ENCODE measurements at regions not wholly inside any gene's neighbourhood (a gene's known extent, or its start where the extent isn't known, plus 50 kb on each side); places are given as distances from the start of the nearest gene placed in this dataset.

DNA sequence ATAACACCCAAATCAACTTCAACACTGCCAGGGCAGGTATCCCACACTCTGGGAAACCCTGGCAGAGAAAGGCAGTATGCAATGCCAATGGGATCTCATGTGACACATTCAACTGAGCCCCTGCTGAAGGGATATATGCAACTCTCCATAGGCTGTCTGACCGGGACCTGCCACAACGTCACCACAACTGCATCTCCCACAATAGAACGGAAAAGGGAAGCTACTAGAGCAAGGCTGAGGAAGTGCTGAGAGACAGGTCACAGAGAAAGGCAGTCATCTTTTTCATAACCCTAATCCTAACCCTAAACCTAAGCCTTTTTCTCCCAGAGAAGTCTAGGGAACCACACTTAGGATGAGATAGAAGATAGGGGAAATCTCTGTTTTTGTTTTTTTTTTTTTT, 345.9 kb upstream of the CD180 start:
- Histone ChIP-seq H4K20me1 (ENCODE audit: control insufficient read depth, extremely low read depth, insufficient read depth, low read length) (no peaks in the 10 kb centered on the region), H3K27me3 (ENCODE audit: control insufficient read depth, extremely low read depth, insufficient read depth, low read length) (no peaks in the 10 kb centered on the region), H3K9ac (ENCODE audit: control insufficient read depth, extremely low read depth, insufficient read depth, low read length) (no peak overlapping the region), H3K9me1 (ENCODE audit: control insufficient read depth, extremely low read depth, insufficient read depth, low read length) (no peaks in the 10 kb centered on the region), H3K4me3 (ENCODE audit: control insufficient read depth in 2 of 3, extremely low read depth in 1 of 3, insufficient read depth in 2 of 3, low read depth in 1 of 3, low read length in 3 of 3) (no peak overlapping the region), H3K9me3 (ENCODE audit: control insufficient read depth, low read depth, low read length) (no peaks in the 10 kb centered on the region), H3K4me2 (ENCODE audit: control insufficient read depth, extremely low read depth, insufficient read depth, low read depth, low read length) (no peak overlapping the region), H3K4me1 (ENCODE audit: control insufficient read depth, extremely low read depth, insufficient read depth, low read length) (no peaks in the 10 kb centered on the region), H3K36me3 (ENCODE audit: control insufficient read depth in 2 of 2, extremely low read depth in 1 of 2, insufficient read depth in 2 of 2, low read length in 2 of 2) (no peaks in the 10 kb centered on the region), H2AFZ (ENCODE audit: control insufficient read depth, low read length) (no peak overlapping the region), H3K79me2 (ENCODE audit: control insufficient read depth, insufficient read depth, low read length) (no peaks in the 10 kb centered on the region), H3K27ac (ENCODE audit: control insufficient read depth, insufficient read depth, low read length) (no peak overlapping the region)
- dilution Hi-C loops (cut with MboI; ENCODE audit: extremely low pct_ligation_motif_present, low sequenced_read_pairs): no loop called here
- DNase-seq (ENCODE audit: low read depth, low spot score): no peak
- TF ChIP-seq, protein P1, sequence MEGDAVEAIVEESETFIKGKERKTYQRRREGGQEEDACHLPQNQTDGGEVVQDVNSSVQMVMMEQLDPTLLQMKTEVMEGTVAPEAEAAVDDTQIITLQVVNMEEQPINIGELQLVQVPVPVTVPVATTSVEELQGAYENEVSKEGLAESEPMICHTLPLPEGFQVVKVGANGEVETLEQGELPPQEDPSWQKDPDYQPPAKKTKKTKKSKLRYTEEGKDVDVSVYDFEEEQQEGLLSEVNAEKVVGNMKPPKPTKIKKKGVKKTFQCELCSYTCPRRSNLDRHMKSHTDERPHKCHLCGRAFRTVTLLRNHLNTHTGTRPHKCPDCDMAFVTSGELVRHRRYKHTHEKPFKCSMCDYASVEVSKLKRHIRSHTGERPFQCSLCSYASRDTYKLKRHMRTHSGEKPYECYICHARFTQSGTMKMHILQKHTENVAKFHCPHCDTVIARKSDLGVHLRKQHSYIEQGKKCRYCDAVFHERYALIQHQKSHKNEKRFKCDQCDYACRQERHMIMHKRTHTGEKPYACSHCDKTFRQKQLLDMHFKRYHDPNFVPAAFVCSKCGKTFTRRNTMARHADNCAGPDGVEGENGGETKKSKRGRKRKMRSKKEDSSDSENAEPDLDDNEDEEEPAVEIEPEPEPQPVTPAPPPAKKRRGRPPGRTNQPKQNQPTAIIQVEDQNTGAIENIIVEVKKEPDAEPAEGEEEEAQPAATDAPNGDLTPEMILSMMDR (optimal IDR thresholded peaks at IDR 0.05 in 1 of 3, IDR thresholded peaks at IDR 0.05 in 1 of 3, conservative IDR thresholded peaks at IDR 0.05 in 1 of 3; ENCODE audit: extremely low read depth in 1 of 3, insufficient read depth in 2 of 3, low read length in 3 of 3): no peak
- no peak for TF ChIP-seq EZH2 (IDR thresholded peaks at IDR 0.05; ENCODE audit: low read length)
- FAIRE-seq: no peak

DNA sequence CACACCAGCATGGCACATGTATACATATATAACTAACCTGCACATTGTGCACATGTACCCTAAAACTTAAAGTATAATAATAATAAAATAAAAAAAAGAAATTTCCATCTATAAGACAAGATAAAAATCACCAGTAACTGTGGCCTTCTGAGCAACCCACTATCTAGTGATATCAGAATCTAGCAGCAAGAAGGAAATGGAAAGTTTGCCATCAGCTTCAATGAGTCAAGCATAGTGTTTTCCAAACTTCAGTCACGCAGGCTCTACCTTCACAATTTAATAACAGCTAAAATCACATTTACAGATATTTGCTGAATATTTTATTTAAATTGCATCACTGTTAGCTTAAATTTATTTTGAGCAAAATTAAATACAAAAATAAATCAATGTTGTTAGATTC, 345.3 kb upstream of the CD180 start:
- DNase-seq (ENCODE audit: low read depth, low spot score) (no peak), FAIRE-seq (no peak)
- H2AFZ ChIP-seq (ENCODE audit: control insufficient read depth, low read length): no peak overlapping the region
- dilution Hi-C loops (cut with MboI; ENCODE audit: extremely low pct_ligation_motif_present, low sequenced_read_pairs): no loop called here
- no peaks in the 10 kb centered on the region for H3K27me3 ChIP-seq (ENCODE audit: control insufficient read depth, extremely low read depth, insufficient read depth, low read length)
- no peak overlapping the region for H3K4me2 ChIP-seq (ENCODE audit: control insufficient read depth, extremely low read depth, insufficient read depth, low read depth, low read length)
- TF ChIP-seq EZH2 (IDR thresholded peaks at IDR 0.05; ENCODE audit: low read length): no peak
- TF ChIP-seq, protein P1 (optimal IDR thresholded peaks at IDR 0.05 in 1 of 3, IDR thresholded peaks at IDR 0.05 in 1 of 3, conservative IDR thresholded peaks at IDR 0.05 in 1 of 3; ENCODE audit: extremely low read depth in 1 of 3, insufficient read depth in 2 of 3, low read length in 3 of 3): no peak
- H3K4me1 ChIP-seq (ENCODE audit: control insufficient read depth, extremely low read depth, insufficient read depth, low read length): no peaks in the 10 kb centered on the region
- H3K4me3 ChIP-seq (ENCODE audit: control insufficient read depth in 2 of 3, extremely low read depth in 1 of 3, insufficient read depth in 2 of 3, low read depth in 1 of 3, low read length in 3 of 3): no peak overlapping the region
- no peak overlapping the region for H3K27ac ChIP-seq (ENCODE audit: control insufficient read depth, insufficient read depth, low read length)
- no peaks in the 10 kb centered on the region for H3K79me2 ChIP-seq (ENCODE audit: control insufficient read depth, insufficient read depth, low read length)
- no peaks in the 10 kb centered on the region for H3K9me3 ChIP-seq (ENCODE audit: control insufficient read depth, low read depth, low read length)
- H3K36me3 ChIP-seq (ENCODE audit: control insufficient read depth in 2 of 2, extremely low read depth in 1 of 2, insufficient read depth in 2 of 2, low read length in 2 of 2): no peaks in the 10 kb centered on the region
- H3K9me1 ChIP-seq (ENCODE audit: control insufficient read depth, extremely low read depth, insufficient read depth, low read length): no peaks in the 10 kb centered on the region
- no peaks in the 10 kb centered on the region for H4K20me1 ChIP-seq (ENCODE audit: control insufficient read depth, extremely low read depth, insufficient read depth, low read length)
- no peak overlapping the region for H3K9ac ChIP-seq (ENCODE audit: control insufficient read depth, extremely low read depth, insufficient read depth, low read length)
